Heart left ventricle (tissue), 16 donors: ENCODE measurements at regions not wholly inside any gene's neighbourhood (a gene's known extent, or its start where the extent isn't known, plus 50 kb on each side); places are given as distances from the start of the nearest gene placed in this dataset.

Source experiments
- ATAC-seq, 4 donors: fragments of 200-7000 bp; cut with Tn5 transposase; one replicate each; pipeline ENCODE4 v1.9.1; 2020 to 2022; ENCODE audit warnings: moderate library complexity in 4 of 4, mild to moderate bottlenecking in 3 of 4, moderate number of reproducible peaks in 1 of 4
- DNase-seq, 5 donors: peaks; one replicate each; pipeline ENCODE4 v3.0.0-alpha.2; 2020
- H3K27ac ChIP-seq, 12 donors: fragments of 200-600 bp; sonication (generic) in 4 of 12; one replicate each; pipeline versions ENCODE4 v1.5.0 to v1.8.0; 2016 to 2022; ENCODE audit warnings: mild to moderate bottlenecking in 2 of 12
- H3K27me3 ChIP-seq, 9 donors: fragments of 200-600 bp; sonication (generic) in 2 of 9; one replicate each; pipeline versions ENCODE4 v1.5.1 to v1.8.0; 2016 to 2022; ENCODE audit warnings: mild to moderate bottlenecking in 3 of 9
- H3K36me3 ChIP-seq, 9 donors: fragments of 200-600 bp; sonication (generic) in 2 of 9; one replicate each; pipeline versions ENCODE4 v1.5.0 to v1.8.0; 2018 to 2022; ENCODE audit warnings: mild to moderate bottlenecking in 2 of 9
- H3K4me1 ChIP-seq, 12 donors: fragments of 200-600 bp; sonication (generic) in 4 of 12; one replicate each; pipeline versions ENCODE4 v1.5.0 to v1.8.0; 2016 to 2022; ENCODE audit warnings: mild to moderate bottlenecking in 3 of 12
- H3K4me3 ChIP-seq, 12 donors: fragments of 200-600 bp; sonication (generic) in 4 of 12; one replicate each; pipeline versions ENCODE4 v1.5.0 to v1.8.0; 2017 to 2022; ENCODE audit warnings: mild to moderate bottlenecking in 9 of 12, moderate library complexity in 4 of 12
- H3K9me3 ChIP-seq, 12 donors: fragments of 200-600 bp; sonication (generic) in 4 of 12; one replicate each; pipeline versions ENCODE4 v1.5.0 to v1.8.0; 2016 to 2022; ENCODE audit warnings: mild to moderate bottlenecking in 1 of 12
- CTCF ChIP-seq, 12 donors: fragments of 200-600 bp; sonication (generic) in 4 of 12; IDR thresholded peaks; one replicate each; pipeline versions ENCODE4 v1.5.0 to v1.8.0; 2018 to 2022; ENCODE audit warnings: antibody characterized with exemption in 12 of 12, mild to moderate bottlenecking in 5 of 12
- POLR2A ChIP-seq, 2 donors: fragments of 450-650 bp; IDR thresholded peaks; one replicate each; pipeline ENCODE4 v1.6.1; 2017; ENCODE audit warnings: antibody characterized with exemption in 2 of 2, mild to moderate bottlenecking in 2 of 2, moderate library complexity in 2 of 2
- WGBS, 4 donors: extraction: QIAGEN DNeasy Blood & Tissue Kit in 2 of 4; methylation state at CpG; one replicate each; pipeline versions ENCODE4 v1.1.5 to v1.1.7; 2013 to 2018; 5-methylcytosine and 5-hydroxymethylcytosine counted together
- intact Hi-C, 10 donors: fragments of 100-400 bp; cut with DNase I; formaldehyde crosslinking; loops; one replicate each; pipeline versions ENCODE4 v1.11.1 to v1.14.2; 2022
- donor health status: ischemic (EF 13 %, LVEDD 7.1; RV severe dilation, severe dysfunction).
- donor health status: healthy with polysubstance abuse.
- donor health status: DM: no; HTN: yes; CAD: no.
- donor health status: DM: no; HTN: no; CAD: no.
- donor health status: ischemic (EF 25% LVEDD 6.9; RV normal size, moderate dysfunction).
- donor health status: ischemic (EF 25% LVEDD 5.7; RV mildly dilated, moderate dysfunction).
- donor health status: healthy.
- donor health status: DM: yes; HTN: yes; CAD: no.
- donor health status: ischemic (EF 35%, LVEDD 5.7; RV mildly dilated, moderate dysfunction).
- donor health status: nonischemic (EF 11% LVEDD 7.7; RV severe dilation, severe dysfunction).
- donor health status: DM: yes; HTN: yes; CAD: no.
- donor health status: PGD.
- donor health status: ischemic (EF 29% LVEDD 5.4; RV normal size, mild dysfunction).
- donor health status: nonischemic (EF 23%, LVEDD 6.1; RV moderate dilation, normal function).

- Histone ChIP-seq H3K4me3 (no peak overlapping the region), H3K27me3 (no peaks in the 10 kb centered on the region), H3K27ac (no peak overlapping the region), H3K36me3 (no peaks in the 10 kb centered on the region), H3K9me3 (peaks cover 0 to 13% (median 0%) of the 10 kb centered on the region in 12 donors), H3K4me1 (no peaks in the 10 kb centered on the region)
- no peak for DNase-seq
- TF ChIP-seq POLR2A (IDR thresholded peaks at IDR 0.05) (no peak), CTCF (IDR thresholded peaks at IDR 0.05) (no peak)
- ATAC-seq: no peak
- intact Hi-C loops: no loop called here
These were observed 122.8 kb downstream of the OR4C45 start for GRCh38 chr11:50155508-50155907.

DNA sequence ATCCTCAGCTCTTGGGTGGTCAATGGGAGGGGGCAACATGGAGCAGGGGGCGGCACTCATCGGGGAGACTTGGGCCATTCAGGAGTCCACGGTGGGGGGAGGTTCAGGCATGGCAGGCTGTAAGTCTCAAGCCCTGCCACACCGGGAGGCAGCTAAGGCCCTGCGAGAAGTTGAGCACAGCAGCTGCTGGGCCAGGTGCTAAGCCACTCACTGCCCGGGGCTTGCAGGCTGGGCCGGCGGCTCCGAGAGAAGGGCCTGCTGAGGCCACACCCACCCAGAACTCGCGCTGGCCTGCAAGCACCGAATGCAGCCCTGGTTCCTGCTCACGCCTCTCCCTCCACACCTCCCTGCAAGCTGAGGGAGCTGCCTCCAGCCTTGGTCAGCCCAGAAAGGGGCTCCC lies 131.4 kb downstream of the OR4C45 start:
- intact Hi-C loops: no loop called here
- peak in 1 of 5 donors; percentile 47 for DNase-seq
- ATAC-seq: no peak
- TF ChIP-seq POLR2A (IDR thresholded peaks at IDR 0.05) (no peak), CTCF (IDR thresholded peaks at IDR 0.05) (no peak)
- Histone ChIP-seq H3K9me3 (peaks cover 0 to 8% (median 0%) of the 10 kb centered on the region in 12 donors), H3K4me3 (no peak overlapping the region), H3K4me1 (no peaks in the 10 kb centered on the region), H3K27ac (no peak overlapping the region), H3K36me3 (no peaks in the 10 kb centered on the region), H3K27me3 (no peaks in the 10 kb centered on the region)
- WGBS, 4 donors: 85 to 92% (median 89%) methylated on average over 4 to 13 of the region's 13 CpGs

- Histone ChIP-seq H3K4me3 (peak overlapping the region in 1 of 12 donors; percentile 4), H3K27me3 (no peaks in the 10 kb centered on the region), H3K4me1 (peaks cover 0 to 5% (median 0%) of the 10 kb centered on the region in 12 donors), H3K9me3 (no peaks in the 10 kb centered on the region), H3K36me3 (no peaks in the 10 kb centered on the region), H3K27ac (no peak overlapping the region)
- 81 to 91% (median 86%) methylated on average over 13 of the region's 13 CpGs for WGBS, 4 donors
- DNase-seq (no peak), ATAC-seq (no peak)
- TF ChIP-seq POLR2A (IDR thresholded peaks at IDR 0.05) (no peak), CTCF (IDR thresholded peaks at IDR 0.05) (no peak)
- intact Hi-C loops: no loop called here
These were observed 137.0 kb downstream of the OR4C45 start for GRCh38 chr11:50169634-50170033.

GRCh38 chr11:50170115-50170514 lies 137.4 kb downstream of the OR4C45 start:
- Histone ChIP-seq H3K27me3 (no peaks in the 10 kb centered on the region), H3K9me3 (no peaks in the 10 kb centered on the region), H3K4me1 (peaks cover 0 to 5% (median 0%) of the 10 kb centered on the region in 12 donors), H3K27ac (no peak overlapping the region), H3K4me3 (peak overlapping the region in 1 of 12 donors; percentile 10), H3K36me3 (no peaks in the 10 kb centered on the region)
- ATAC-seq (no peak), DNase-seq (no peak)
- TF ChIP-seq POLR2A (IDR thresholded peaks at IDR 0.05) (no peak), CTCF (IDR thresholded peaks at IDR 0.05) (no peak)
- intact Hi-C loops: no loop called here
- 82 to 95% (median 85%) methylated on average over 17 of the region's 17 CpGs for WGBS, 4 donors
